SH-SY5Y (cell line): ENCODE measurements at regions not wholly inside any gene's neighbourhood (a gene's known extent, or its start where the extent isn't known, plus 50 kb on each side); places are given as distances from the start of the nearest gene placed in this dataset.

Source experiments
- GATA2 ChIP-seq: IDR thresholded peaks from 2 replicates; pipeline ENCODE4 v1.6.1; 2011; ENCODE audit warnings: mild to moderate bottlenecking, low read depth, low read length
- GATA3 ChIP-seq: IDR thresholded peaks from 2 replicates; pipeline ENCODE4 v1.6.1; 2011; ENCODE audit warnings: low read depth, mild to moderate bottlenecking, low read length, moderate library complexity

DNA sequence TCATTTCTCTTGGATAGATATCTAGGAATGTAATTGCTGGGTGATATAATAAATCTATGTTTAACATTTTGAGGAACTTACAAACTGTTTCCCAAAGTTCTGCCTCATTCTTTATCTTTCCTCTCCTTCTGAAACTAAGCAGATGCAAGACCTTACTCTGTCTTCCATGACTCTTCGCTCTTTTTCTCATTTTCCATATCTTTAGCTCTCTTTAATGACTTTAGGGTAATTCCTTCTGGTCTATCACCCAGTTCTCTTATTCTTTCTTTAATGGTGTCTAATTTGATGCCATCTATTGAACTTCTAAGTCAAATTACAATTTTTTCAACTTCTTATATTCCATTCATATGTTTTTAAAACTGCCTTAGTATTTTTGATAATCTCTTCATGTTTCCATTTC is 316.6 kb downstream of the POU4F1 start:
- no peak for TF ChIP-seq GATA2
- no peak for TF ChIP-seq GATA3
